Calu3 (cell line): ENCODE measurements at regions not wholly inside any gene's neighbourhood (a gene's known extent, or its start where the extent isn't known, plus 50 kb on each side); places are given as distances from the start of the nearest gene placed in this dataset.

Experiments used
- BruUV-seq: library from RNA; stranded (reverse); fragments of 400-500 nt; replicated peaks from 2 replicates; lab custom pipeline; 2021; lab: Mats Ljungman, UMichigan
- CTCF ChIA-PET: fragments of 300-600 bp; sonication (Branson Sonifier 250); formaldehyde crosslinking; loops from one replicate; lab custom pipeline; 2022; ENCODE audit warnings: antibody characterized with exemption; lab: Charles Lee
- DNase-seq: peaks from one replicate; pipeline ENCODE4 v3.0.0; 2022
- H3K27ac Mint-ChIP-seq: one replicate; pipeline ENCODE4 v1.8.0; 2022; ENCODE audit warnings: mixed read lengths; ENCODE audit not compliant: unreplicated experiment
- H3K27me3 Mint-ChIP-seq: one replicate; pipeline ENCODE4 v1.8.0; 2022; ENCODE audit warnings: mixed read lengths; ENCODE audit not compliant: unreplicated experiment
- H3K36me3 Mint-ChIP-seq: one replicate; pipeline ENCODE4 v1.8.0; 2022; ENCODE audit warnings: mild to moderate bottlenecking, moderate library complexity, mixed read lengths; ENCODE audit not compliant: insufficient read depth, unreplicated experiment
- H3K4me1 Mint-ChIP-seq: one replicate; pipeline ENCODE4 v1.8.0; 2022; ENCODE audit warnings: mild to moderate bottlenecking, low read depth, mixed read lengths; ENCODE audit not compliant: unreplicated experiment
- H3K4me3 Mint-ChIP-seq: one replicate; pipeline ENCODE4 v1.8.0; 2022; ENCODE audit warnings: mild to moderate bottlenecking, low read depth, moderate library complexity, mixed read lengths; ENCODE audit not compliant: unreplicated experiment
- H3K9me3 Mint-ChIP-seq: one replicate; pipeline ENCODE4 v1.8.0; 2022; ENCODE audit warnings: low read depth, mixed read lengths; ENCODE audit not compliant: unreplicated experiment
- CTCF ChIP-seq: fragments of 200-600 bp; IDR thresholded peaks from one replicate; pipeline ENCODE4 v1.8.0; 2022; ENCODE audit warnings: antibody characterized with exemption; ENCODE audit not compliant: unreplicated experiment
- intact Hi-C: fragments of 100-400 bp; cut with micrococcal nuclease; formaldehyde crosslinking; loops from one replicate; pipeline ENCODE4 v1.10.0; 2022; ENCODE audit not compliant: unreplicated experiment

GRCh38 chr16:8257561-8257960, 332.8 kb downstream of the TMEM114 start:
- Mint-ChIP-seq H3K4me1 (no peaks in the 10 kb centered on the region), H3K27me3 (no peaks in the 10 kb centered on the region), H3K36me3 (no peaks in the 10 kb centered on the region), H3K27ac (no peak overlapping the region), H3K9me3 (peaks cover 4% of the 10 kb centered on the region), H3K4me3 (no peak overlapping the region)
- TF ChIP-seq CTCF: no peak
- intact Hi-C loops: no loop called here
- CTCF ChIA-PET: no interaction called here
- no TSS peak for BruUV-seq
- DNase-seq: no peak

GRCh38 chr16:8254405-8254804, 335.9 kb downstream of the TMEM114 start:
- intact Hi-C loops: no loop called here
- no peak overlapping the region for H3K4me3 Mint-ChIP-seq

DNA sequence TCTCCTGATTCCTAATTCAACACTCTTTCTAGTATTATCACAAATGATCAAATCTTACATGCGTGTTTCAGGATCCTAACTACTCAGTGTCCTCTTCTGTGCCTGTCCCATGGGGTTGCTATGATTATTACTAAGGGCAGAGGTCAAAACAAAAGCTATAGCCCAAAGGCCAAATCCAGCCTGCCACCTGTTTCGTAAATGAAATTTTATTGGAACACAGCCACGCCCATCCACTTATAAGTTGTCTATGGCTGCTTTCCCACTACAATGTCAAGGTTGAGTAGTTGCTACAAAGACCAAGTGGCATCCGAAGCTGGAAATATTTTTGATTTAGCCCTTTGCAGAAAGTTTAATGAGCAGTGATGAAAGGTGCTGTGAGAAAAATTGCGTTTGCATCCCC, 336.6 kb downstream of the TMEM114 start:
- no peaks in the 10 kb centered on the region for H3K27me3 Mint-ChIP-seq
- H3K27ac Mint-ChIP-seq: no peak overlapping the region
- DNase-seq: no peak
- no peaks in the 10 kb centered on the region for H3K36me3 Mint-ChIP-seq
- no peak overlapping the region for H3K4me3 Mint-ChIP-seq
- intact Hi-C loops: no loop called here
- no peaks in the 10 kb centered on the region for H3K4me1 Mint-ChIP-seq
- peaks cover 7% of the 10 kb centered on the region for H3K9me3 Mint-ChIP-seq
- TF ChIP-seq CTCF: no peak
- BruUV-seq: no TSS peak
- CTCF ChIA-PET: no interaction called here

More at GRCh38 chr16:8254405-8254804, 335.9 kb downstream of the TMEM114 start:
- Mint-ChIP-seq H3K4me1 (no peaks in the 10 kb centered on the region), H3K9me3 (peaks cover 4% of the 10 kb centered on the region), H3K27ac (no peak overlapping the region), H3K36me3 (no peaks in the 10 kb centered on the region), H3K27me3 (no peaks in the 10 kb centered on the region)
- DNase-seq: no peak
- TF ChIP-seq CTCF: no peak
- CTCF ChIA-PET: no interaction called here
- no TSS peak for BruUV-seq

GRCh38 chr16:8251727-8252126, 338.6 kb downstream of the TMEM114 start:
- no peak for DNase-seq
- peaks cover 7% of the 10 kb centered on the region for H3K9me3 Mint-ChIP-seq
- no peak overlapping the region for H3K4me3 Mint-ChIP-seq
- no peak for TF ChIP-seq CTCF
- no peaks in the 10 kb centered on the region for H3K27me3 Mint-ChIP-seq
- no peaks in the 10 kb centered on the region for H3K36me3 Mint-ChIP-seq
- CTCF ChIA-PET: no interaction called here
- no TSS peak for BruUV-seq
- no peaks in the 10 kb centered on the region for H3K4me1 Mint-ChIP-seq
- intact Hi-C loops: no loop called here
- no peak overlapping the region for H3K27ac Mint-ChIP-seq

- H3K4me3 Mint-ChIP-seq: no peak overlapping the region
- peaks cover 6% of the 10 kb centered on the region for H3K9me3 Mint-ChIP-seq
- intact Hi-C loops: no loop called here
- TF ChIP-seq CTCF: no peak
- H3K36me3 Mint-ChIP-seq: no peaks in the 10 kb centered on the region
- no TSS peak for BruUV-seq
- no peak for DNase-seq
- H3K4me1 Mint-ChIP-seq: no peaks in the 10 kb centered on the region
- CTCF ChIA-PET: no interaction called here
- no peaks in the 10 kb centered on the region for H3K27me3 Mint-ChIP-seq
- H3K27ac Mint-ChIP-seq: no peak overlapping the region
Measured at GRCh38 chr16:8251298-8251697, 339.0 kb downstream of the TMEM114 start.
